ENCODE measurements at regions not wholly inside any gene's neighbourhood (a gene's known extent, or its start where the extent isn't known, plus 50 kb on each side); places are given as distances from the start of the nearest gene placed in this dataset.

DNA sequence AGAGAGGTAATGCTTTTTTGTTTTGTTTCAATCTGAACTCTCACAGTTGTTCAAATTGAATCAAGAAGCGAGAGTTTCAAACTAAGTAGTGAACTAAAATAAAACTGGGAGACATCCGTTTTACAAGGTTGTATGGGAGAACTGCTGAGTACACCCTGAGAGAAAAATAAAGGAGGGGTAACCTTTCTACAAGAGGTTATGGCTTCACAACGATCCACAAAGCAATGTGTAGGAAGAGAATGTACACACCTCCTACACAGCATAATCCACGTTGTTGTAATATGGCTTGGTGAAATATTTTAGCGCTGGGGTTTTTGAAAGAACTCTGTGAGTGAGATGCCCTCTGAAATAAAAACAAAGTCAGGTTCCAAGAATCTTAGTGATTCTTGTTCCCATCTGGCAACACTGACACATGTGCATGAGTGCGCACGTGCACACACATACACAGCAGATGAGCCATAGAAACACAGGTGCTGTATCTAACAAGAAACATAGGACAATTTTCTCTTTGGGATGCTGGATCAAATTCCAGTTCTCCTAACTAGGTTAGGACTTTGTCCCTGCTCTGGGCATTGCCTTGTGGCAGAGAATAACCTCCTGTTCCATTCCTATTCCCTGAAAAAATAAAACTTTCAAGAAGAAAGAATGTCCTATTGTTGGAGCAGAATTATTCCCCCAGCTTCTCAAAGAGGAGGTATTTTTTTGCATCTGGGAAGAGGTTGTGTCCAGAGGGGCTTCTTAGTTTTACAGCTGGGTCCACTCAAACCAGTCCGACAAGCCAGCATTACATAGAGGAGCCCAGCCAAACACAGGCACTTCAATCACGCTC, 94.5 kb upstream of the EFNA5 start:
- TF ChIP-seq, protein P1, sequence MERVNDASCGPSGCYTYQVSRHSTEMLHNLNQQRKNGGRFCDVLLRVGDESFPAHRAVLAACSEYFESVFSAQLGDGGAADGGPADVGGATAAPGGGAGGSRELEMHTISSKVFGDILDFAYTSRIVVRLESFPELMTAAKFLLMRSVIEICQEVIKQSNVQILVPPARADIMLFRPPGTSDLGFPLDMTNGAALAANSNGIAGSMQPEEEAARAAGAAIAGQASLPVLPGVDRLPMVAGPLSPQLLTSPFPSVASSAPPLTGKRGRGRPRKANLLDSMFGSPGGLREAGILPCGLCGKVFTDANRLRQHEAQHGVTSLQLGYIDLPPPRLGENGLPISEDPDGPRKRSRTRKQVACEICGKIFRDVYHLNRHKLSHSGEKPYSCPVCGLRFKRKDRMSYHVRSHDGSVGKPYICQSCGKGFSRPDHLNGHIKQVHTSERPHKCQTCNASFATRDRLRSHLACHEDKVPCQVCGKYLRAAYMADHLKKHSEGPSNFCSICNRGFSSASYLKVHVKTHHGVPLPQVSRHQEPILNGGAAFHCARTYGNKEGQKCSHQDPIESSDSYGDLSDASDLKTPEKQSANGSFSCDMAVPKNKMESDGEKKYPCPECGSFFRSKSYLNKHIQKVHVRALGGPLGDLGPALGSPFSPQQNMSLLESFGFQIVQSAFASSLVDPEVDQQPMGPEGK (CRISPR knock-in tag; IDR thresholded peaks at IDR 0.05; ENCODE audit: borderline replicate concordance), result no peak
- TF ChIP-seq TCF4 (CRISPR knock-in tag; IDR thresholded peaks at IDR 0.05; ENCODE audit: borderline replicate concordance) (no peak), ZC3H10 (CRISPR knock-in tag; IDR thresholded peaks at IDR 0.05) (no peak)
